ENCODE measurements at regions not wholly inside any gene's neighbourhood (a gene's known extent, or its start where the extent isn't known, plus 50 kb on each side); places are given as distances from the start of the nearest gene placed in this dataset.

- no peaks in the 10 kb centered on the region for H3K36me3 ChIP-seq
- no peak for TF ChIP-seq CTCF (IDR thresholded peaks at IDR 0.05)
- no peaks in the 10 kb centered on the region for H3K9me3 ChIP-seq
- no peak overlapping the region for H3K4me3 ChIP-seq
- DNase-seq (ENCODE audit: low spot score) (no peak), ATAC-seq (ENCODE audit: insufficient number of reproducible peaks, low FRiP score, low read depth) (no peak)
- H3K27ac ChIP-seq, result no peak overlapping the region
- H3K27me3 ChIP-seq (replicated peaks; ENCODE audit: insufficient read depth), result no peaks in the 10 kb centered on the region
- no peaks in the 10 kb centered on the region for H3K4me1 ChIP-seq (ENCODE audit: control insufficient read depth in 1 of 2, low read depth in 2 of 2)
Observed at GRCh38 chr2:184114439-184114838, 483.9 kb upstream of the ZNF804A start.

GRCh38 chr2:184119989-184120800, 478.1 kb upstream of the ZNF804A start:
- no peaks in the 10 kb centered on the region for H3K4me1 ChIP-seq (ENCODE audit: control insufficient read depth in 1 of 2, low read depth in 2 of 2)
- no peak for TF ChIP-seq CTCF (IDR thresholded peaks at IDR 0.05)
- H3K4me3 ChIP-seq, result no peak overlapping the region
- no peaks in the 10 kb centered on the region for H3K27me3 ChIP-seq (replicated peaks; ENCODE audit: insufficient read depth)
- no peak overlapping the region for H3K27ac ChIP-seq
- no peaks in the 10 kb centered on the region for H3K9me3 ChIP-seq
- H3K36me3 ChIP-seq, result no peaks in the 10 kb centered on the region
- DNase-seq (ENCODE audit: low spot score) (no peak), ATAC-seq (ENCODE audit: insufficient number of reproducible peaks, low FRiP score, low read depth) (no peak)

- H3K4me3 ChIP-seq, result no peak overlapping the region
- no peaks in the 10 kb centered on the region for H3K36me3 ChIP-seq
- DNase-seq (ENCODE audit: low spot score), result no peak
- H3K27ac ChIP-seq, result no peak overlapping the region
- H3K27me3 ChIP-seq (replicated peaks; ENCODE audit: insufficient read depth), result no peaks in the 10 kb centered on the region
- no peak for ATAC-seq (ENCODE audit: insufficient number of reproducible peaks, low FRiP score, low read depth)
- H3K9me3 ChIP-seq, result no peaks in the 10 kb centered on the region
- TF ChIP-seq CTCF (IDR thresholded peaks at IDR 0.05), result no peak
- no peaks in the 10 kb centered on the region for H3K4me1 ChIP-seq (ENCODE audit: control insufficient read depth in 1 of 2, low read depth in 2 of 2)
Observed at GRCh38 chr2:184125867-184126266, 472.5 kb upstream of the ZNF804A start.

GRCh38 chr2:184129073-184129472, 469.3 kb upstream of the ZNF804A start:
- Histone ChIP-seq H3K27ac (no peak overlapping the region), H3K4me3 (no peak overlapping the region), H3K4me1 (ENCODE audit: control insufficient read depth in 1 of 2, low read depth in 2 of 2) (no peaks in the 10 kb centered on the region), H3K36me3 (no peaks in the 10 kb centered on the region), H3K9me3 (no peaks in the 10 kb centered on the region), H3K27me3 (replicated peaks; ENCODE audit: insufficient read depth) (no peaks in the 10 kb centered on the region)
- DNase-seq (ENCODE audit: low spot score), result no peak
- TF ChIP-seq CTCF (IDR thresholded peaks at IDR 0.05), result no peak
- no peak for ATAC-seq (ENCODE audit: insufficient number of reproducible peaks, low FRiP score, low read depth)

GRCh38 chr2:184137955-184138354, 460.4 kb upstream of the ZNF804A start:
- Histone ChIP-seq H3K4me1 (ENCODE audit: control insufficient read depth in 1 of 2, low read depth in 2 of 2) (no peaks in the 10 kb centered on the region), H3K27ac (no peak overlapping the region)
- ATAC-seq (ENCODE audit: insufficient number of reproducible peaks, low FRiP score, low read depth), result no peak

More at GRCh38 chr2:184137955-184138354, 460.4 kb upstream of the ZNF804A start:
- TF ChIP-seq CTCF (IDR thresholded peaks at IDR 0.05), result no peak
- H3K36me3 ChIP-seq, result no peaks in the 10 kb centered on the region
- no peaks in the 10 kb centered on the region for H3K27me3 ChIP-seq (replicated peaks; ENCODE audit: insufficient read depth)
- no peak for DNase-seq (ENCODE audit: low spot score)
- no peak overlapping the region for H3K4me3 ChIP-seq
- no peaks in the 10 kb centered on the region for H3K9me3 ChIP-seq
